GM21367 (cell line): ENCODE measurements at regions not wholly inside any gene's neighbourhood (a gene's known extent, or its start where the extent isn't known, plus 50 kb on each side); places are given as distances from the start of the nearest gene placed in this dataset.

ENCODE experiments used
- ATAC-seq: cut with Tn5 transposase; IDR thresholded peaks from one replicate; pipeline ENCODE4 v1.9.1; 2021; ENCODE audit not compliant: unreplicated experiment

GRCh38 chr2:200135082-200135481 is 171.4 kb upstream of the SPATS2L start:
- ATAC-seq: no peak

- no peak for ATAC-seq
Observed at GRCh38 chr2:200136655-200137054, 169.8 kb upstream of the SPATS2L start.

DNA sequence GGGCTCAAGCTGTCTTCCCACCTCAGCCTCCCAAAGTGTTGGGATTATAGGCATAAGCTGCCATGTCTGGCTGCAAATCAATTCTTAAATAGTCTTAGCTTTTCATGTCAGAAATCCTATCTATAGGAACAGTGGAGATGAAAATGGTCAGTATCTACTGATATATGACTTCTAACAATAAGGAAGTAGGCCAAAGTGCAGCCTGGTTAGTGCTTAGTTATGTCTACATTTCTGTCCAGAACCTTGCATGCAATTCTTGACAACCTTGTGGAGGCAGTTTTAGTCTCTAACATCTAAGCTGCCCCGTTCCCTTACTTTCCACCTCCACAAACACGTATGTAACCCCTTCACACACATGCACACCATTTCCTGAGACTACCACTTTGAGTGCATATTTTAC is 169.2 kb upstream of the SPATS2L start:
- ATAC-seq: no peak

GRCh38 chr2:200137691-200138090 is 168.8 kb upstream of the SPATS2L start:
- no peak for ATAC-seq

- no peak for ATAC-seq
Observed at GRCh38 chr2:200138391-200139124, 167.9 kb upstream of the SPATS2L start.

GRCh38 chr2:200144571-200144970 is 161.9 kb upstream of the SPATS2L start:
- ATAC-seq: no peak

GRCh38 chr2:200146501-200146900 is 160.0 kb upstream of the SPATS2L start:
- ATAC-seq: no peak

- no peak for ATAC-seq
Observed at GRCh38 chr2:200147371-200147770, 159.1 kb upstream of the SPATS2L start.

DNA sequence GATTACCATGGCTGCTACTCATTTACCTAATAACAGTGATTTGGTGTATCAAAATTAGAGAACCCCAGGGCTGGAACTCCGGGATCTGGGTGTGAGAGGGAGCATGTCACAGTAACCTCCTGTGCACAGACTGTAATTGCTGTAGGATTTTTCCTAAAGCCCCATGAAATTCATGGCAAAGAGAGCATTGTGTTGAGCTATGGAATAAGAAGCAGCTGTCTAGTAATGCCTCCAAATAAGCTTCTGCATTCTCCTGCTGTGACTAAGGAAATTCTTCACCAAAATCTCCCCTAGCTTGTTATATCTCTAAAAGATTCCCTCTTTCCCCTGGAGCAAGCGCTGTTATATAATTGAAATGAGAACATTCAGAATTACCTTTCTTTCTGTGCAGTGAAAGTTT is 158.1 kb upstream of the SPATS2L start:
- ATAC-seq: no peak

DNA sequence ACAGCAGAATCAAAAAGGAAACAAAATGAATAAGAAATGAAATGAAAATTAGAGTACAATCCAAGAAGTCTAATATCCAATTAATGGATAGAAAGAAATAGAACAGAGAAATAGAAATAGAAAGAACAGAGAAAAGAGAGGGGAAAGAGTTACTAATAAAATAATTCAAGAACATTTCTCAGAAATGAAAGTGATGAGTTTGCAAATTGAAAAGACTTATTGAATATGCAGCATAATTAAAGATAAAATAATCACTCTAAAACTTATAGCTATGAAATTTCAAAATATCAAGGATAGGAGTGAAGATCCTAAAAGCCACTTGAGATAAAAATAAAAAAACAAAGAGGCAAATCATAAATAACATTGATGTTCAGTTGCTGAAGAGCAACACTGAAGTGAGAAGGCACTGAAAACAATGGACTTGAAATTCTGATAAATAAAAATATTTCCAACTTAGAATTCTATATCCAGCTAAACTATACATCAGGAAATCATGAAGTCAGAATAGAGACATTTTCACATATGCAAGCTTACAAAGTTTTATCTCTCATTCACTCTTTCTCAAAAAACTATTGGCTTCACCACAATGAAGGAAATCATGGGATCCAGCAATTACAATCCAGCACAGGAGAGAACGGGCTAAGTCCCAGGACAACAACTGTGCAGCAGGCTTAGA is 155.9 kb upstream of the SPATS2L start:
- ATAC-seq: no peak

DNA sequence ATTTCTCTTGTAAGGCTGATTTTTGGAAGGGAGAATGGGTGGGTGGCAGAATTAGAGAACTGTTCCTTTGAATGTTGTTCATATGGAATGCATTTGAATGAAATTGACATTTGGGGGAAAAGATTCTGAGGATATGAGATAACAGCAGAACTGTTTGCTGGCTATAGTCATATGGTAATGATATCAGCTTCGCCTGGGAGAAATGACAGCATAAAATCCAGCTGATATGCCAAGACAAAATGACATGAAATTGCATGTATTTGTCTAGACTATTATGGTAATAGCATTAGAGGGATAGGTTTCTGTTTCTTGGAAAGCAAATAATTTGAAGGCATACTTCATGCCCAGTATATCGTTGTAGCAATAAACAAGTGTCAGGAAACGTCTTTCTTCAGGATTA is 150.8 kb upstream of the SPATS2L start:
- no peak for ATAC-seq

GRCh38 chr2:200156166-200156835 is 150.2 kb upstream of the SPATS2L start:
- ATAC-seq: no peak

DNA sequence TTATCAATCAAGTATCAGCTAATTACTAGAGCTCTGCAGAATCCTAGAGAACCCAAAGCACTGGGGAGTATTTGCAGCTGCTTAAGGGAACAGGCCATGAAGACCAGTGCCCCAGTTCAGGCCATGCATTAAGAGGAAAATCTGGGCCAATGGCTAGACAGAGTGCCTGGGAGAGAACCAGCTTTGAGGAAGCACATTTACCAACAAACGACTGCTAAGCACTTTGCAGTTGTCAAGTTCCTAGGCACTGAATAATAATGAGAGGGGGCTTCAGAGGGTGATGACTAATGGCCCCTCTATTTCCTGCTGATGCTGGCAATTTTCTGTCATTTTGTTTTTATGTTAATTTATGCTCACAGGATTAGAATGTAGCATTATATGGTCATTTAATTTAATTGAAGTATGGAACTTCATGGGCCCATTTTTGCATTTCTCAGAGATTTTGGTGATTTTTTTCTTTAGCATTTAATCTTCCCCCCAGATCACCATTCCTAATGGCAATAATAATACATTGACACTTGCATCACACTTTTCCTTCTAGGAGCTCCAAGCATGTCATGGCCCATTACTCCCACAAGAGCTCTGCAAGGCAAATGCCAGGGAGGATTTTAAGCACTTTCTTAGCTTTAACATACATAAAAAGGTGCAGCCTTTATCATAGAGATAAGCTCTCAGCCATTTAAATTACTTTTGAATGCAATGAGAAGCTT is 147.7 kb upstream of the SPATS2L start:
- ATAC-seq: no peak

- no peak for ATAC-seq
Observed at GRCh38 chr2:200159357-200159707, 147.2 kb upstream of the SPATS2L start.

DNA sequence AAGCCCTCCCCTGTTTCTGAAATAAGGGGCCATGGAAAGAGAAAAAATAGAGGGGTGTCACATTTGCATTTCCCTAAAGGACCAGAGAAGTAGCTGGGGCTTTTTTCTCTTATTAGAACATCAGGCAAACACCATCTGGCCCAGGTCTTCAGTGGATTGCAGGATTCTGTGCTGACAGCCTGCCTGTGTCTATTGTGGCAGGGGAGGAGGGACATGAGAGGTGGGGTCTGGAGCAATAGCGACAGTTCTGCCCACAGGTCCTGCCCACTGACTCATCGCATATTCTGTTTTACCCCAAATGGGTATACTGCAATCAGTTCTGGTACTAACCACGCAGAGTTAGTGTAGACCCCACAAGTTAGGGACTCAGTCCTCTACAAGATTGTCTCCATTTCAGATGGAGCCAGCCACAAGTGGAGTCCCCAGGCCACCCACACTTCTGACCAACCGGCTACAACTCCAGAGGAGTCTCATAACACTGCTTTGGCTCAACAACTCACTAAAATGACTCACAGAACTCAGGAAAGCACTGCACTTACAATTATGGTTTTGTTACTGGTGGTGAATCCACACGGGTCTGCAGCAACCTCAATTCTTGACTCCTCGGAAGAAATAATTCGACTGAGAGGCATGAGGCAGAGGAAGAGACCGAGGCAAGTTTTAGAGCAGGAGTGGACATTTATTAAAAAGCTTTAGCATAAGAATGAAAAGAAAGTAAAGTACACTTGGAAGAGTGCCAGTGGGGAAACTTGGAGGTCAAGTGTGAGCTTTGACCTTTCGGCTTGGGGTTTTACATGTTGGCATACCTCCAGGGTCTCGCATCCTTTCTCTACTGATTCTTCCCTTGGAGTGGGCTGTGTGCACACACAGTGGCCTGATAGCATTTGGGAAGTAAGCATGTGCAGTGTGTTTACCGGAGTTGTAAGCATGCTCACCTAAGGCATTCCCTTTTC is 146.4 kb upstream of the SPATS2L start:
- no peak for ATAC-seq

- ATAC-seq: no peak
Observed at GRCh38 chr2:200161458-200161857, 145.0 kb upstream of the SPATS2L start.

GRCh38 chr2:200165687-200166086 is 140.8 kb upstream of the SPATS2L start:
- no peak for ATAC-seq

GRCh38 chr2:200168641-200169555 is 137.6 kb upstream of the SPATS2L start:
- no peak for ATAC-seq

DNA sequence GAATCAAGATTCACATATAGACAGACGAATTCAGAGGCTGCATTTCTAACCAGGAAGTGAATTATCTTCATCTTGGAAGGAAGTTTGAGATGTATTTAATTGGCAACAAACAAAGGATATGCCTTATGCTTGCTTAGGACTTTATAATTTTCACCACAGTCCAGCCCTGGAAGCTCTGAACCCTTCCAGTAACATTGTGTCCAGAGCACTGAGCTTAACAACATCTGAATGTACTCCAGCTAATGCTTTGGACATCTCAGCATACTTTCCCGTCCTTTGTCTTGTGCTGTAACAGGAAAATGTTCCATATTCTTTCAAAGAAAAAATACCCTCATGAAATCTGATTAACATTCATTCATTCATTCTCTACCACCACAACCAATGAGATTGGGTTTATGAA is 136.3 kb upstream of the SPATS2L start:
- no peak for ATAC-seq
